Liver (tissue), 8 donors: ENCODE measurements at regions not wholly inside any gene's neighbourhood (a gene's known extent, or its start where the extent isn't known, plus 50 kb on each side); places are given as distances from the start of the nearest gene placed in this dataset.

Experiments used
- DNase-seq: peaks from one replicate; pipeline ENCODE4 v3.0.0-alpha.2; 2017; ENCODE audit warnings: low spot score
- H3K27ac ChIP-seq, 2 donors: one replicate each; pipeline ENCODE4 v1.7.0; 2013; ENCODE audit warnings: inconsistent platforms in 2 of 2, low read length in 2 of 2, control low read depth in 1 of 2, low read depth in 1 of 2, mild to moderate bottlenecking in 1 of 2
- H3K27me3 ChIP-seq, 4 donors: one replicate each; pipeline versions ENCODE4 v1.6.1 to v1.7.0; 2013; ENCODE audit warnings: low read length in 3 of 4, inconsistent platforms in 1 of 4, mild to moderate bottlenecking in 1 of 4, moderate library complexity in 1 of 4; ENCODE audit not compliant: control insufficient read depth in 4 of 4, insufficient read depth in 4 of 4
- H3K36me3 ChIP-seq, 4 donors: one replicate each; pipeline versions ENCODE4 v1.6.1 to v1.7.0; 2013; ENCODE audit warnings: low read length in 3 of 4, mild to moderate bottlenecking in 3 of 4, low read depth in 1 of 4, moderate library complexity in 1 of 4; ENCODE audit not compliant: control insufficient read depth in 4 of 4, insufficient read depth in 3 of 4
- H3K4me1 ChIP-seq, 4 donors: one replicate each; pipeline versions ENCODE4 v1.6.1 to v1.7.0; 2013; ENCODE audit warnings: low read length in 3 of 4, mild to moderate bottlenecking in 3 of 4, moderate library complexity in 1 of 4; ENCODE audit not compliant: control insufficient read depth in 4 of 4, insufficient read depth in 4 of 4
- H3K4me3 ChIP-seq, 3 donors: one replicate each; pipeline versions ENCODE4 v1.6.1 to v1.7.0; 2013; ENCODE audit warnings: low read length in 3 of 3, control low read depth in 1 of 3, low read depth in 1 of 3, mild to moderate bottlenecking in 1 of 3
- H3K9ac ChIP-seq, 2 donors: one replicate each; pipeline ENCODE4 v1.7.0; 2013; ENCODE audit warnings: low read length in 2 of 2, mild to moderate bottlenecking in 2 of 2, moderate library complexity in 2 of 2, control low read depth in 1 of 2, low read depth in 1 of 2
- H3K9me3 ChIP-seq, 4 donors: one replicate each; pipeline versions ENCODE4 v1.6.1 to v1.7.0; 2013; ENCODE audit warnings: low read length in 3 of 4; ENCODE audit not compliant: control insufficient read depth in 4 of 4
- EGR1 ChIP-seq, 2 donors: IDR thresholded peaks; 2 replicates each; pipeline ENCODE4 v1.6.1; 2016 to 2018; ENCODE audit warnings: antibody characterized with exemption in 2 of 2, low read depth in 2 of 2
- FOXA1 ChIP-seq: IDR thresholded peaks from 2 replicates; pipeline ENCODE4 v1.6.1; 2016; ENCODE audit warnings: antibody characterized with exemption
- FOXA2 ChIP-seq: IDR thresholded peaks from 2 replicates; pipeline ENCODE4 v1.6.1; 2016; ENCODE audit warnings: antibody characterized with exemption
- GABPA ChIP-seq, 2 donors: IDR thresholded peaks in 1 of 2; conservative IDR thresholded peaks in 1 of 2; 2 replicates each; pipeline ENCODE4 v1.6.1; 2016; ENCODE audit warnings: antibody characterized with exemption in 2 of 2, mild to moderate bottlenecking in 1 of 2, moderate library complexity in 1 of 2
- HNF4A ChIP-seq, 2 donors: conservative IDR thresholded peaks; 2 replicates each; pipeline ENCODE4 v1.6.1; 2016; ENCODE audit warnings: antibody characterized with exemption in 2 of 2, mild to moderate bottlenecking in 2 of 2
- HNF4G ChIP-seq: IDR thresholded peaks from 2 replicates; pipeline ENCODE4 v1.6.1; 2016; ENCODE audit warnings: antibody characterized with exemption
- JUND ChIP-seq, 2 donors: IDR thresholded peaks; 2 replicates each; pipeline ENCODE4 v1.6.1; 2016; ENCODE audit warnings: antibody characterized with exemption in 2 of 2
- RAD21 ChIP-seq, 2 donors: IDR thresholded peaks; 2 replicates each; pipeline ENCODE4 v1.6.1; 2016; ENCODE audit warnings: antibody characterized with exemption in 2 of 2, mild to moderate bottlenecking in 2 of 2
- RXRA ChIP-seq, 2 donors: IDR thresholded peaks; 2 replicates each; pipeline ENCODE4 v1.6.1; 2017 to 2018; ENCODE audit warnings: antibody characterized with exemption in 2 of 2, mild to moderate bottlenecking in 1 of 2
- YY1 ChIP-seq: IDR thresholded peaks from 2 replicates; pipeline ENCODE4 v1.6.1; 2016; ENCODE audit warnings: antibody characterized with exemption, mild to moderate bottlenecking
- WGBS: extraction: QIAGEN DNeasy Blood & Tissue Kit; methylation state at CpG from one replicate; pipeline ENCODE4 v1.1.7; 2013; 5-methylcytosine and 5-hydroxymethylcytosine counted together
- TF ChIP-seq, protein P1 (sequence below): IDR thresholded peaks from 2 replicates; pipeline ENCODE4 v1.6.1; 2016; ENCODE audit warnings: antibody characterized with exemption, mild to moderate bottlenecking
- TF ChIP-seq, protein P2 (sequence below): IDR thresholded peaks from 2 replicates; pipeline ENCODE4 v1.6.1; 2016; ENCODE audit warnings: antibody characterized with exemption
- TF ChIP-seq, protein P3 (sequence below): IDR thresholded peaks from 2 replicates; pipeline ENCODE4 v1.6.1; 2016; ENCODE audit warnings: antibody characterized with exemption
- TF ChIP-seq, protein P4 (sequence below): fragments of 150-350 bp; IDR thresholded peaks from 2 replicates; pipeline ENCODE4 v1.5.1; 2017; ENCODE audit warnings: improper control_type of control experiment, low read depth, low read length; ENCODE audit not compliant: missing input control
- TF ChIP-seq, protein P5 (sequence below): IDR thresholded peaks from 2 replicates; pipeline ENCODE4 v1.6.1; 2016; ENCODE audit warnings: antibody characterized with exemption
- donor health status: healthy.
- donor health status: healthy.
- donor health status: healthy.
- donor health status: healthy.
- donor health status: healthy.

DNA sequence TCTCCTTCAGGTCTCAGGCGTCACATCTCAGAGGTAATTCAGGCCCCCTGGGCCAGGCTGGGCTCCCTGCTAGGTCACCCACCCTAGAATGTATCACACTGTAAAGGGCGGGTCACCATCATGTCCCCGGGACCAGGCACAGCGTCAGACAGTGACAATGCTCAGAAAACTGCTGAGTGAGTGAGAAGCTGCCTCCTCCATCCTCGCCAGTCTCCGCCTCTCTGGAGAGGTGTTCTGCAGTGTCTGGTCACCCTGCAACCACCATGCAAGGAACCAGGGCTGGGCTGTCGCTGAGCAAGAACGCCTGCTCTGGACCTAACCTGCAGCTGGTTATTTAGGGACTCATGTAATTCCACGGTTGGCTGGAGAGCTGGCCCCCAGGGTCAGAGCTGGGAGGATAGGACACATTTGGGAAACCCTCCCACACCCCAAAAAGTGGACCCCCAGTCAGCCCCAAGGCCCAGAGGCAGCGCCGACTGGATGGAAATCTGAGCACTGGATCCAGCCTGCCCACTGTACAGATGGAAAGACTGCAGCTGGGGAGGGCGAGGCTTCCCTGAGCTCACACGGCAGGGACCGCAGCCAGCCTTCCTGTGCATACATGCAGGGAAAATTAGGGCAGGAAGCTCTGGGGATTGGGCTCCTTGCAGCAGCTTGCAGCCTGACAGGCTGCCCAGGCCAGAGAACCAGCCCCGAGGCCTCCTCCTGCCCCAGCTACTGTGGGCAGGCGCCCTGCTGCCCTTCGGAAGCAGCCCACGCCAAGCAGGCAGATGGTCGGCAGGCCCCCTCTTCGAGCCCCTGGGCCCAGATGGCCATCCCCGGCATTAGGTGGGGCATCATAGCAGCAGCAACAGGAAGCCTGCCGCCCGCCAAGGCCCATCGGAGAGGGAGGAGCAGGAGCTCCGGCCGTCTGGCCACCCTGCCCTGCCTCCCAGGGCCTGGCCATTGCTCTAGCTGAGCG lies 105.4 kb upstream of the ZMIZ1 start:
- 90% methylated on average over 27 of the region's 27 CpGs for WGBS
- Histone ChIP-seq H3K9me3 (no peaks in the 10 kb centered on the region), H3K27ac (no peak overlapping the region), H3K36me3 (no peaks in the 10 kb centered on the region), H3K27me3 (no peaks in the 10 kb centered on the region), H3K9ac (no peak overlapping the region), H3K4me3 (no peak overlapping the region), H3K4me1 (no peaks in the 10 kb centered on the region)
- DNase-seq = no peak
- TF ChIP-seq HNF4G = no peak
- no peak for TF ChIP-seq JUND (IDR thresholded peaks at IDR 0.05)
- TF ChIP-seq, protein P1, sequence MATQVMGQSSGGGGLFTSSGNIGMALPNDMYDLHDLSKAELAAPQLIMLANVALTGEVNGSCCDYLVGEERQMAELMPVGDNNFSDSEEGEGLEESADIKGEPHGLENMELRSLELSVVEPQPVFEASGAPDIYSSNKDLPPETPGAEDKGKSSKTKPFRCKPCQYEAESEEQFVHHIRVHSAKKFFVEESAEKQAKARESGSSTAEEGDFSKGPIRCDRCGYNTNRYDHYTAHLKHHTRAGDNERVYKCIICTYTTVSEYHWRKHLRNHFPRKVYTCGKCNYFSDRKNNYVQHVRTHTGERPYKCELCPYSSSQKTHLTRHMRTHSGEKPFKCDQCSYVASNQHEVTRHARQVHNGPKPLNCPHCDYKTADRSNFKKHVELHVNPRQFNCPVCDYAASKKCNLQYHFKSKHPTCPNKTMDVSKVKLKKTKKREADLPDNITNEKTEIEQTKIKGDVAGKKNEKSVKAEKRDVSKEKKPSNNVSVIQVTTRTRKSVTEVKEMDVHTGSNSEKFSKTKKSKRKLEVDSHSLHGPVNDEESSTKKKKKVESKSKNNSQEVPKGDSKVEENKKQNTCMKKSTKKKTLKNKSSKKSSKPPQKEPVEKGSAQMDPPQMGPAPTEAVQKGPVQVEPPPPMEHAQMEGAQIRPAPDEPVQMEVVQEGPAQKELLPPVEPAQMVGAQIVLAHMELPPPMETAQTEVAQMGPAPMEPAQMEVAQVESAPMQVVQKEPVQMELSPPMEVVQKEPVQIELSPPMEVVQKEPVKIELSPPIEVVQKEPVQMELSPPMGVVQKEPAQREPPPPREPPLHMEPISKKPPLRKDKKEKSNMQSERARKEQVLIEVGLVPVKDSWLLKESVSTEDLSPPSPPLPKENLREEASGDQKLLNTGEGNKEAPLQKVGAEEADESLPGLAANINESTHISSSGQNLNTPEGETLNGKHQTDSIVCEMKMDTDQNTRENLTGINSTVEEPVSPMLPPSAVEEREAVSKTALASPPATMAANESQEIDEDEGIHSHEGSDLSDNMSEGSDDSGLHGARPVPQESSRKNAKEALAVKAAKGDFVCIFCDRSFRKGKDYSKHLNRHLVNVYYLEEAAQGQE = no peak
- no peak for TF ChIP-seq GABPA (IDR thresholded peaks at IDR 0.05 in 1 of 2, conservative IDR thresholded peaks at IDR 0.05 in 1 of 2)
- TF ChIP-seq, protein P2, sequence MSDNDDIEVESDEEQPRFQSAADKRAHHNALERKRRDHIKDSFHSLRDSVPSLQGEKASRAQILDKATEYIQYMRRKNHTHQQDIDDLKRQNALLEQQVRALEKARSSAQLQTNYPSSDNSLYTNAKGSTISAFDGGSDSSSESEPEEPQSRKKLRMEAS = no peak
- no peak for TF ChIP-seq RXRA (IDR thresholded peaks at IDR 0.05)
- TF ChIP-seq HNF4A (conservative IDR thresholded peaks at IDR 0.05) = no peak
- no peak for TF ChIP-seq FOXA1
- no peak for TF ChIP-seq RAD21 (IDR thresholded peaks at IDR 0.05)
- no peak for TF ChIP-seq EGR1 (IDR thresholded peaks at IDR 0.05; ENCODE audit: low read depth in 2 of 2)
- TF ChIP-seq, protein P3, sequence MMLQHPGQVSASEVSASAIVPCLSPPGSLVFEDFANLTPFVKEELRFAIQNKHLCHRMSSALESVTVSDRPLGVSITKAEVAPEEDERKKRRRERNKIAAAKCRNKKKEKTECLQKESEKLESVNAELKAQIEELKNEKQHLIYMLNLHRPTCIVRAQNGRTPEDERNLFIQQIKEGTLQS = no peak
- TF ChIP-seq, protein P4, sequence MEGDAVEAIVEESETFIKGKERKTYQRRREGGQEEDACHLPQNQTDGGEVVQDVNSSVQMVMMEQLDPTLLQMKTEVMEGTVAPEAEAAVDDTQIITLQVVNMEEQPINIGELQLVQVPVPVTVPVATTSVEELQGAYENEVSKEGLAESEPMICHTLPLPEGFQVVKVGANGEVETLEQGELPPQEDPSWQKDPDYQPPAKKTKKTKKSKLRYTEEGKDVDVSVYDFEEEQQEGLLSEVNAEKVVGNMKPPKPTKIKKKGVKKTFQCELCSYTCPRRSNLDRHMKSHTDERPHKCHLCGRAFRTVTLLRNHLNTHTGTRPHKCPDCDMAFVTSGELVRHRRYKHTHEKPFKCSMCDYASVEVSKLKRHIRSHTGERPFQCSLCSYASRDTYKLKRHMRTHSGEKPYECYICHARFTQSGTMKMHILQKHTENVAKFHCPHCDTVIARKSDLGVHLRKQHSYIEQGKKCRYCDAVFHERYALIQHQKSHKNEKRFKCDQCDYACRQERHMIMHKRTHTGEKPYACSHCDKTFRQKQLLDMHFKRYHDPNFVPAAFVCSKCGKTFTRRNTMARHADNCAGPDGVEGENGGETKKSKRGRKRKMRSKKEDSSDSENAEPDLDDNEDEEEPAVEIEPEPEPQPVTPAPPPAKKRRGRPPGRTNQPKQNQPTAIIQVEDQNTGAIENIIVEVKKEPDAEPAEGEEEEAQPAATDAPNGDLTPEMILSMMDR = no peak
- TF ChIP-seq, protein P5, sequence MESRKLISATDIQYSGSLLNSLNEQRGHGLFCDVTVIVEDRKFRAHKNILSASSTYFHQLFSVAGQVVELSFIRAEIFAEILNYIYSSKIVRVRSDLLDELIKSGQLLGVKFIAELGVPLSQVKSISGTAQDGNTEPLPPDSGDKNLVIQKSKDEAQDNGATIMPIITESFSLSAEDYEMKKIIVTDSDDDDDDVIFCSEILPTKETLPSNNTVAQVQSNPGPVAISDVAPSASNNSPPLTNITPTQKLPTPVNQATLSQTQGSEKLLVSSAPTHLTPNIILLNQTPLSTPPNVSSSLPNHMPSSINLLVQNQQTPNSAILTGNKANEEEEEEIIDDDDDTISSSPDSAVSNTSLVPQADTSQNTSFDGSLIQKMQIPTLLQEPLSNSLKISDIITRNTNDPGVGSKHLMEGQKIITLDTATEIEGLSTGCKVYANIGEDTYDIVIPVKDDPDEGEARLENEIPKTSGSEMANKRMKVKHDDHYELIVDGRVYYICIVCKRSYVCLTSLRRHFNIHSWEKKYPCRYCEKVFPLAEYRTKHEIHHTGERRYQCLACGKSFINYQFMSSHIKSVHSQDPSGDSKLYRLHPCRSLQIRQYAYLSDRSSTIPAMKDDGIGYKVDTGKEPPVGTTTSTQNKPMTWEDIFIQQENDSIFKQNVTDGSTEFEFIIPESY = no peak
- TF ChIP-seq YY1 = no peak
- TF ChIP-seq FOXA2 = no peak
